KMS-11 (cell line): ENCODE measurements at regions not wholly inside any gene's neighbourhood (a gene's known extent, or its start where the extent isn't known, plus 50 kb on each side); places are given as distances from the start of the nearest gene placed in this dataset.

Source experiments
- H2AFZ ChIP-seq: fragments of 200-600 bp; sonication (generic); 2 replicates; pipeline ENCODE4 v1.6.1; 2016; ENCODE audit warnings: antibody characterized with exemption, mixed run types, low read depth
- H3K27ac ChIP-seq: fragments of 200-600 bp; sonication (generic); 2 replicates; pipeline ENCODE4 v1.6.1; 2016; ENCODE audit warnings: mild to moderate bottlenecking, mixed run types
- H3K27me3 ChIP-seq: fragments of 200-600 bp; sonication (generic); 2 replicates; pipeline ENCODE4 v1.6.1; 2017; ENCODE audit warnings: mild to moderate bottlenecking, low read depth, mixed run types, moderate library complexity; ENCODE audit not compliant: insufficient read depth
- H3K36me3 ChIP-seq: fragments of 200-600 bp; sonication (generic); 2 replicates; pipeline ENCODE4 v1.6.1; 2017; ENCODE audit warnings: mild to moderate bottlenecking, mixed run types; ENCODE audit not compliant: insufficient read depth
- H3K4me1 ChIP-seq: fragments of 200-600 bp; sonication (generic); 2 replicates; pipeline ENCODE4 v1.6.1; 2016; ENCODE audit warnings: mild to moderate bottlenecking, low read depth, mixed run types; ENCODE audit not compliant: poor library complexity, severe bottlenecking
- H3K4me2 ChIP-seq: fragments of 200-600 bp; sonication (generic); 2 replicates; pipeline ENCODE4 v1.7.0; 2016; ENCODE audit warnings: mild to moderate bottlenecking, mixed run types
- H3K4me3 ChIP-seq: fragments of 200-600 bp; sonication (generic); IDR thresholded peaks from 2 replicates; pipeline ENCODE4 v1.6.1; 2017; ENCODE audit warnings: low read depth, low read length, mixed read lengths; ENCODE audit not compliant: insufficient read depth
- H3K79me2 ChIP-seq: fragments of 200-600 bp; sonication (generic); 2 replicates; pipeline ENCODE4 v1.6.1; 2016; ENCODE audit warnings: low read depth, mixed run types; ENCODE audit not compliant: insufficient read depth
- H3K9ac ChIP-seq: fragments of 200-600 bp; sonication (generic); 2 replicates; pipeline ENCODE4 v1.6.1; 2016; ENCODE audit warnings: mild to moderate bottlenecking, mixed run types
- H4K20me1 ChIP-seq: fragments of 200-600 bp; sonication (generic); 2 replicates; pipeline ENCODE4 v1.6.1; 2016; ENCODE audit warnings: mild to moderate bottlenecking, mixed run types; ENCODE audit not compliant: insufficient read depth
- TF ChIP-seq, protein P1 (sequence below): fragments of 200-600 bp; sonication (generic); conservative IDR thresholded peaks from 2 replicates; pipeline ENCODE4 v1.6.1; 2017; ENCODE audit warnings: low read depth, mild to moderate bottlenecking, antibody characterized with exemption, low read length, moderate library complexity, mixed read lengths

DNA sequence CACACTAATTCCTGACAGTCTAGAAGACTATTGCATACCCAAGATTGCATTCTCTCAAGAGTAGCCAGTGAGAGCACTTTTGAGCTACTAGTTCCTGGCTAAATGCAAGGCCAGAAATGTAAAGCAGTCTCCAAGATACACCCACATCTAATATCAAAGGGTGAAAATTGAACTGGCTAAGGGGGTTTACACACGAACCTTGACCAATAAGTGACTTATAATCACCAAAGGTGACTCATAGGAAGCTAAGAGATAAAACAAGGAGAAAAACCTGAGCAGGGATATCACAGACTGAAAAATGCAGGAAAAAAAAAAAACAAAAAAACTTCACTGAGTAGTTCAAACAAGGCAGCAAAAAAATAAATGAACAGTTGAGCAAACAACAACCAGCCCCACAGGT, 172.2 kb upstream of the RRP15 start:
- Histone ChIP-seq H3K27me3 (no peaks in the 10 kb centered on the region), H3K4me1 (peaks cover 5% of the 10 kb centered on the region), H3K4me3 (no peak overlapping the region), H2AFZ (no peak overlapping the region), H4K20me1 (no peaks in the 10 kb centered on the region), H3K36me3 (no peaks in the 10 kb centered on the region), H3K4me2 (no peak overlapping the region), H3K79me2 (no peaks in the 10 kb centered on the region), H3K9ac (no peak overlapping the region), H3K27ac (no peak overlapping the region)
- TF ChIP-seq, protein P1, sequence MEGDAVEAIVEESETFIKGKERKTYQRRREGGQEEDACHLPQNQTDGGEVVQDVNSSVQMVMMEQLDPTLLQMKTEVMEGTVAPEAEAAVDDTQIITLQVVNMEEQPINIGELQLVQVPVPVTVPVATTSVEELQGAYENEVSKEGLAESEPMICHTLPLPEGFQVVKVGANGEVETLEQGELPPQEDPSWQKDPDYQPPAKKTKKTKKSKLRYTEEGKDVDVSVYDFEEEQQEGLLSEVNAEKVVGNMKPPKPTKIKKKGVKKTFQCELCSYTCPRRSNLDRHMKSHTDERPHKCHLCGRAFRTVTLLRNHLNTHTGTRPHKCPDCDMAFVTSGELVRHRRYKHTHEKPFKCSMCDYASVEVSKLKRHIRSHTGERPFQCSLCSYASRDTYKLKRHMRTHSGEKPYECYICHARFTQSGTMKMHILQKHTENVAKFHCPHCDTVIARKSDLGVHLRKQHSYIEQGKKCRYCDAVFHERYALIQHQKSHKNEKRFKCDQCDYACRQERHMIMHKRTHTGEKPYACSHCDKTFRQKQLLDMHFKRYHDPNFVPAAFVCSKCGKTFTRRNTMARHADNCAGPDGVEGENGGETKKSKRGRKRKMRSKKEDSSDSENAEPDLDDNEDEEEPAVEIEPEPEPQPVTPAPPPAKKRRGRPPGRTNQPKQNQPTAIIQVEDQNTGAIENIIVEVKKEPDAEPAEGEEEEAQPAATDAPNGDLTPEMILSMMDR = no peak

GRCh38 chr1:218123968-218124367, 161.1 kb upstream of the RRP15 start:
- TF ChIP-seq, protein P1 = no peak
- Histone ChIP-seq H3K4me3 (no peak overlapping the region), H3K27me3 (no peaks in the 10 kb centered on the region), H2AFZ (no peak overlapping the region), H3K27ac (no peak overlapping the region), H3K4me1 (no peaks in the 10 kb centered on the region), H4K20me1 (no peaks in the 10 kb centered on the region), H3K4me2 (no peak overlapping the region), H3K9ac (no peak overlapping the region), H3K36me3 (no peaks in the 10 kb centered on the region), H3K79me2 (no peaks in the 10 kb centered on the region)

DNA sequence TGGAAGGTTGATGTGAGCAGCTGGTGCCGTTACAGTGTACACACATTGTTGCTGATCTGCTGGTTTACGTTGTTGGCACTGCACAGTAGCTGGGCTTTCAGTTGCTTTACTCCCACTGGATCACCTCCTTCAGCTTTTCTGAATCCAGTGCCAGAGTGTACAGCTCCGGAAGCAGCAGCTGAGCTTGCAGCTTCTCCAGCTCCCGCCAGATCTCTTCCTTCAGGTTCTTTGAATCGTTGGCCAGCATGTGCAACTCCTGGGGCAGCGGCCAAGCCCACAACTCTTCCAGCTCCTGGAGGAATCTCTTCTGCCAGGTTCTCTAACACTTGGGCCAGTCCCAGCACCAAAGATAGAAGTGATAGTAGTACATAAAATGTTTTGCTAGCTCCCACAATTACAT, 149.7 kb upstream of the RRP15 start:
- no peak overlapping the region for H3K9ac ChIP-seq
- H3K4me2 ChIP-seq = no peak overlapping the region
- no peak overlapping the region for H3K4me3 ChIP-seq
- H3K27me3 ChIP-seq = no peaks in the 10 kb centered on the region
- H3K4me1 ChIP-seq = no peaks in the 10 kb centered on the region
- no peaks in the 10 kb centered on the region for H4K20me1 ChIP-seq
- TF ChIP-seq, protein P1 = no peak
- no peak overlapping the region for H2AFZ ChIP-seq
- no peaks in the 10 kb centered on the region for H3K36me3 ChIP-seq
- no peak overlapping the region for H3K27ac ChIP-seq
- no peaks in the 10 kb centered on the region for H3K79me2 ChIP-seq

- Histone ChIP-seq H2AFZ (no peak overlapping the region), H3K4me2 (no peak overlapping the region), H3K36me3 (no peaks in the 10 kb centered on the region), H3K4me3 (no peak overlapping the region), H3K9ac (no peak overlapping the region), H3K79me2 (no peaks in the 10 kb centered on the region), H4K20me1 (no peaks in the 10 kb centered on the region), H3K27ac (no peak overlapping the region), H3K4me1 (no peaks in the 10 kb centered on the region), H3K27me3 (no peaks in the 10 kb centered on the region)
- TF ChIP-seq, protein P1 = no peak
Observed at GRCh38 chr1:218139761-218140160, 145.3 kb upstream of the RRP15 start.
